SK-N-SH treated with all-trans-retinoic acid at 6 μM for 48 hours (cell line): ENCODE measurements at regions not wholly inside any gene's neighbourhood (a gene's known extent, or its start where the extent isn't known, plus 50 kb on each side); places are given as distances from the start of the nearest gene placed in this dataset.

Source experiments
- ARNTL ChIP-seq: fragments of 450-650 bp; formaldehyde crosslinking; IDR thresholded peaks from 2 replicates; pipeline ENCODE4 v1.5.0; 2020; ENCODE audit warnings: low read depth, mild to moderate bottlenecking, moderate library complexity, borderline replicate concordance
- CSRNP3 ChIP-seq: fragments of 250-450 bp; sonication (Bioruptor Pico); IDR thresholded peaks from 2 replicates; pipeline ENCODE4 v1.5.1; 2021; ENCODE audit warnings: mild to moderate bottlenecking, moderate library complexity
- GLIS3 ChIP-seq: fragments of 250-450 bp; sonication (Bioruptor Pico); IDR thresholded peaks from 2 replicates; pipeline ENCODE4 v1.5.0; 2020; ENCODE audit warnings: mild to moderate bottlenecking, moderate library complexity
- OSR1 ChIP-seq: fragments of 250-450 bp; sonication (Bioruptor Pico); IDR thresholded peaks from 2 replicates; pipeline ENCODE4 v1.8.0; 2022; ENCODE audit warnings: moderate library complexity, mild to moderate bottlenecking, inconsistent platforms
- PATZ1 ChIP-seq: fragments of 250-450 bp; sonication (Bioruptor Pico); IDR thresholded peaks from 2 replicates; pipeline ENCODE4 v1.8.0; 2020; ENCODE audit warnings: mild to moderate bottlenecking, moderate library complexity, borderline replicate concordance
- RARB ChIP-seq: fragments of 250-450 bp; sonication (Bioruptor Pico); IDR thresholded peaks from 2 replicates; pipeline ENCODE4 v1.8.0; 2021; ENCODE audit warnings: mild to moderate bottlenecking, moderate library complexity
- TOX ChIP-seq: fragments of 250-450 bp; sonication (Bioruptor Pico); IDR thresholded peaks from 2 replicates; pipeline ENCODE4 v1.8.0; 2021; ENCODE audit warnings: mild to moderate bottlenecking, moderate library complexity, borderline replicate concordance
- TSHZ2 ChIP-seq: fragments of 250-450 bp; sonication (Bioruptor Pico); IDR thresholded peaks from 2 replicates; pipeline ENCODE4 v1.5.0; 2020; ENCODE audit warnings: mild to moderate bottlenecking, moderate library complexity
- ZFP3 ChIP-seq: fragments of 250-450 bp; sonication (Bioruptor Pico); IDR thresholded peaks from 2 replicates; pipeline ENCODE4 v1.5.0; 2020; ENCODE audit warnings: mild to moderate bottlenecking, moderate library complexity
- ZNF565 ChIP-seq: fragments of 450-650 bp; formaldehyde crosslinking; conservative IDR thresholded peaks from 2 replicates; pipeline ENCODE4 v1.5.0; 2020; ENCODE audit warnings: low read depth, mild to moderate bottlenecking, moderate library complexity
- ZNF70 ChIP-seq: fragments of 450-650 bp; formaldehyde crosslinking; IDR thresholded peaks from 2 replicates; pipeline ENCODE4 v1.5.0; 2020; ENCODE audit warnings: mild to moderate bottlenecking, moderate library complexity

GRCh38 chr1:37089750-37090149 is 55.4 kb upstream of the GRIK3 start:
- no peak for TF ChIP-seq ARNTL (CRISPR knock-in tag)
- TF ChIP-seq ZFP3 (CRISPR knock-in tag), result no peak
- TF ChIP-seq ZNF565 (CRISPR knock-in tag), result no peak
- no peak for TF ChIP-seq RARB
- no peak for TF ChIP-seq TSHZ2 (CRISPR knock-in tag)
- no peak for TF ChIP-seq PATZ1 (CRISPR knock-in tag)
- TF ChIP-seq GLIS3, result no peak
- no peak for TF ChIP-seq TOX (CRISPR knock-in tag)
- TF ChIP-seq OSR1 (CRISPR knock-in tag), result no peak
- TF ChIP-seq CSRNP3 (CRISPR knock-in tag), result no peak
- TF ChIP-seq ZNF70 (CRISPR knock-in tag), result no peak
